ENCODE measurements at regions not wholly inside any gene's neighbourhood (a gene's known extent, or its start where the extent isn't known, plus 50 kb on each side); places are given as distances from the start of the nearest gene placed in this dataset.
"Not testable (repeated sequence)": the region's sequence is repeated elsewhere in the genome, so short reads cannot be mapped to it uniquely, and the experiment has no call there.

- DNase-seq: no peak
These were observed 318.2 kb upstream of the SLC39A10 start for GRCh38 chr2:195338856-195339255.

GRCh38 chr2:195337597-195337996, 319.4 kb upstream of the SLC39A10 start:
- DNase-seq: no peak

DNA sequence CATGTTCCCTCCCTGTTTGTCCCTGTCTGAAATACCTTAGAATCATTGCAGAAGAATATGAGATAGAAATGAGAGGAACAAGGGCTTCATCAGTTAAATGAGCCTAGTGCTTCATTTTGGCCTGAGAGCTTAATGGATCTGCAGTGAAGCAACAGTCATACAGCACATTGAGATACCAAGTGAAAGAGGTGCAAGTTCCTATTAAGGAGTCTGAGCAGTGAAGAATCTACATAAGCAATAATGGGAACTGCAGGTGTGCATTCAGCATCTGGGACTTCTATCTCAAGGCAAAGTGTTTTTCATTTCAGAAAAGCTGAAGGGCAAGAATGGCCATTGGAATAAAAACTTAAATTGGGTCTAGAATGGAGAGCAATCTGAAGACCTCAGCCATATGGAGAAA, 323.2 kb upstream of the SLC39A10 start:
- DNase-seq: no peak

DNA sequence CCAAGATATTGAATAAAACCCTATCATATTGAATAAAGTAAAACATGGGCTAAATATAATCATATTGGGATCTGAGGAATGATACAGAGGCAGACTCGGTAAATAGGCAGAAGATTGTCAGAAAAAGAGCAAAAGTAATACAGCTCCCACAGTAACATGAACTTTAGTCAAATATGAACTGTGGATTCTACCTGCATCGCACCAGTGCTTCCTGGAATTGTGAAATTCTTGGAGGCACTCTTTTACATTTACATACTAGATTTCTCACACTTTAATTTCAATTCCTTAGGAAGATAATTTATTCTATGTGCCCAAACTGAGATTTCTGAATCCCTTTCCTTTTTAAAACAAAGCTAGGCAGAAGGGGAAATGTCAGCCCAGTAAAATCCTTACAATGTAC, 325.1 kb upstream of the SLC39A10 start:
- DNase-seq: no peak

GRCh38 chr2:195331129-195331528, 325.9 kb upstream of the SLC39A10 start:
- no peak for DNase-seq

- DNase-seq: no peak
These were observed 326.5 kb upstream of the SLC39A10 start for GRCh38 chr2:195330513-195330956.

- not testable (repeated sequence) for DNase-seq
These were observed 327.2 kb upstream of the SLC39A10 start for GRCh38 chr2:195329784-195330183.

DNA sequence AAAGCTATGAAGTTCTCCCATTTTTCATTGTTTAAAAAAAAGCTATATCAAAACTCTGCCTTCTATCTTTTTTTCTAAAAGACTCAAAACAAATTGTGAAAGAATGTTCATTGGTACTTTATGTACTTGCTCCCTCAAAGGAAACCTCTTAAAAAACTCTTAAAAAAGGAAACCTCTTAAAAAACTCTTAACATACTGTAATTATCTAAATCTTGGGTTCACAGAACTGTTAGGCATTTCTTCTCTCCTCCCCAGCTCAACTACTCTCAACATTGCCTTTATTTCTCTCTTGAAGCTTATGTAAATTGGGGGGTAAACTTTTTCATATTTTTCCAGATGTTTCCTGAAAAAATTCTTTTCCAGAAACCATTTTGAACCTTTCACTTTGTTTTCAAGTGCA, 330.5 kb upstream of the SLC39A10 start:
- no peak for DNase-seq

GRCh38 chr2:195322324-195322723, 334.7 kb upstream of the SLC39A10 start:
- no peak for DNase-seq

- no peak for DNase-seq
These were observed 336.5 kb upstream of the SLC39A10 start for GRCh38 chr2:195320413-195320973.

- DNase-seq: no peak
These were observed 337.2 kb upstream of the SLC39A10 start for GRCh38 chr2:195319548-195320412.

GRCh38 chr2:195319112-195319460, 337.9 kb upstream of the SLC39A10 start:
- DNase-seq: no peak

DNA sequence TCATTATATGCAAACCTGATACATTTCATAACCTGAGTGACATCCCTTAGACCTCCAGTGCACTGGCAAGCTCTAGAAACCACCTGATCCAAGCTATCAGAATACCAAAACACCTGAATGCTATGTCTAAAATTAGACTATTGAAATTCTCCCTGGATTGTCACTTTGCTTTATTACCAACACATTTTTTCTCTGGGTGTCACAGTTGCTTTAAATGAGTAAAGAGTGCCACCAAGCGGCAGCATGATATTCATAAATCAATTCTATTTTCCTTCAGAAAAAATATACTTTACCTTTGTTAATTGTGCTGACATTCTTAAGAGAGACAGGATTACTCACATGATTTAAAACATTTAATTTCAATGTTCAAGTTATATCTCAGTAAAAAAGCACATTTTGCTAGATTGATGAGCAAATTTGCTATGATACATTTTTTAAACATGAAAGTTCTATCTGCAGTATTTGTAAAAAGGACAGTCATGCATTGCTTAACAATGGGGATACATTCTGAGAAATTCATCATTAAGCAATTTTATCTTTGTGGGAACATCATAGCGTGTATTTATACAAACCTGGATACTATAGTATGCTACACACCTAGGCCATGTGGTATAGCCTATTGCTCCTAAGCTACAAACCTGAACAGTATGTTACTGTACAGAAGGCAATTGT, 338.4 kb upstream of the SLC39A10 start:
- DNase-seq: no peak

DNA sequence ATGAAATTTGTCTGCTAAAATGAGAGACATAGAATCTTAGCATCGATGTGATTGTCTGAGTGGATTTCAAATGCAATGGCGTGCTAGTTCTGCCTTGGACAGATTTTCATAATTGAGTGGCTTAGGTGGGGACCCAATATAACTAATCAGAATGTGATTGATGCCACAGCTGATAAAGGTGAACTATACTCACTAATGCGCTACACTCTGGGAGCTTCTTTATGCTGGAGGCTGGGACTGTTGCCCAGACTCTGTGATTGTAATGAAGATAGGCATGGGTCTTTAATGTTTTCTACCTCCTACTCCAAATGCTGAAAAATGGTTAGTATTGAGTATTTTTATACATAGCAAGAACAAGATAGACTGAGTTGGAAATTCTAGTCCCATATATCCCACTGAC, 339.5 kb upstream of the SLC39A10 start:
- no peak for DNase-seq

DNA sequence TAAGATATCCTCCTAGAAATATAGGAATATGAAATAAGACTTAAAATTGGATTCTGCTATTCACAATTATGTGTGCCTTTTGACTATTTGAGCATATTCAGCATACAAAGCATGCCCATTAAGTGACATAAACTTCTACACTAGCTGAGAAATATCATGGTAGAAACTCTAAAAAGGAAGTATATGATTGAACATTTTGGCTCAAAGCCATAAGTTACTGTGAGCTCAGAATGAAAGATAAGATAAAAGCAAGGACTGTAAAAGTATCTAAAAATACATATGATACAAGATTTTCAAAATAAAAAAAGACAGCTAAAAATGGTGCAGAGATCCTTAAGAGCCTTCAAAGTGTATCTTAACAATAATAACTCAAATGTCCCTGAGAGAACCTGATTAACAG, 340.5 kb upstream of the SLC39A10 start:
- no peak for DNase-seq

GRCh38 chr2:195313962-195314361, 343.1 kb upstream of the SLC39A10 start:
- DNase-seq: no peak

DNA sequence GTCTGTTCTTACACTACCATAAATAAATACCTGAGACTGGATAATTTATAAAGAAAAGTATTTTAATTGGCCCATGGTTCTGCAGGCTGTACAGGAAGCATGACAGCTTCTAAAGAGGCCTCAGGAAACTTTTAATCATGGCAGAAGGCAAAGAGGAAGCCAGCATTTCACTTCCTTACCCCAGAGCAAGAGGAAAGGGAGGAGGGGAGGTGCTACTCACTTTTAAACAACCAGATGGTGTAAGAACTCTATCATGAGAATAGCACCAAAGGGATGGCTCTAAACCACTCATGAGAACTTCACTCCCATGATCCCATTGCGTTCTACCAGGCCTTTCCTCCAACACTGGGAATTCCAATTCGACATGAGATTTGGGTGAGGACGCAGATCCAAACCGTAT, 344.4 kb upstream of the SLC39A10 start:
- DNase-seq: peak; percentile 40

GRCh38 chr2:195308163-195308562, 348.9 kb upstream of the SLC39A10 start:
- DNase-seq: no peak

GRCh38 chr2:195307751-195308150, 349.3 kb upstream of the SLC39A10 start:
- DNase-seq: no peak

DNA sequence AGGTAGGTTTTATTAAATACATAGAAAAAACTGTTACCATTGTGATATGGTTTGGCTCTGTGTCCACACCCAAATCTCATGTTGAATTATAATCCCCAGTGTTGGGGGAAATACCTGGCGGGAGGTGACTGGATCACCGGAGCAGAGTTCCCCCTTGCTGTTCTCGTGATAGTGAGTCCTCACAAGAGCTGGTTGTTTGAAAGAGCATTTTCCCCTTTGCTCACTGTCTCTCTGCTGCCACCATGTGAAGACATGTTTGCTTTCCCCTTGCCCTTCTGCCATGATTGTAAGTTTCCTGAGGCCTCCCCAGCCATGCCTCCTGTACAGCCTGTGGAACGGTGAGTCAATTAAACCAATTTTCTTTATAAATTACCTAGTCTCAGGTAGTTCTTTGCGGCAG, 352.7 kb upstream of the SLC39A10 start:
- peak; percentile 30 for DNase-seq

GRCh38 chr2:195300631-195301030, 356.4 kb upstream of the SLC39A10 start:
- no peak for DNase-seq

DNA sequence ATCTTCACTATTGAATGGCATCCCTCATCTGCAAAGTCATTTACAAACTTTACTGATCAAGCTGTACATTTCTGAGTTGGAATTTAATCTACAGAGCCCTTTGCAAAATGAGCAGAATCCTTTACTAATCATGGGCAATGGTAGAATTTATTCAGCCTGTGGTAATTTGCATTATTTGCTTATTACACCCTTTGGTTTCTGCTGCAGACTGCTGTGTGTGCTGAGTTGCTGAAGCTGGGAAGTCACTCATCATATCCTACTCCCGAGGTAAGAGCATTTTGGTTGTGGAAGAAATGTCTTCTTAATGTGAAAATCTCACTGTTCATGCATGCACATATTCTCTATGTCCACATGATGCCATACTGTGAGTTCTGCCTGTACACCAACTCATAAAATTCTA, 357.4 kb upstream of the SLC39A10 start:
- DNase-seq: no peak

GRCh38 chr2:195296490-195296889, 360.5 kb upstream of the SLC39A10 start:
- no peak for DNase-seq

GRCh38 chr2:195289081-195289480, 367.9 kb upstream of the SLC39A10 start:
- no peak for DNase-seq
